ENCODE measurements at regions not wholly inside any gene's neighbourhood (a gene's known extent, or its start where the extent isn't known, plus 50 kb on each side); places are given as distances from the start of the nearest gene placed in this dataset.
A peak's percentile ranks its signal among the peaks of the same experiment; 100 is the strongest.
"Not testable (repeated sequence)": the region's sequence is repeated elsewhere in the genome, so short reads cannot be mapped to it uniquely, and the experiment has no call there.

DNA sequence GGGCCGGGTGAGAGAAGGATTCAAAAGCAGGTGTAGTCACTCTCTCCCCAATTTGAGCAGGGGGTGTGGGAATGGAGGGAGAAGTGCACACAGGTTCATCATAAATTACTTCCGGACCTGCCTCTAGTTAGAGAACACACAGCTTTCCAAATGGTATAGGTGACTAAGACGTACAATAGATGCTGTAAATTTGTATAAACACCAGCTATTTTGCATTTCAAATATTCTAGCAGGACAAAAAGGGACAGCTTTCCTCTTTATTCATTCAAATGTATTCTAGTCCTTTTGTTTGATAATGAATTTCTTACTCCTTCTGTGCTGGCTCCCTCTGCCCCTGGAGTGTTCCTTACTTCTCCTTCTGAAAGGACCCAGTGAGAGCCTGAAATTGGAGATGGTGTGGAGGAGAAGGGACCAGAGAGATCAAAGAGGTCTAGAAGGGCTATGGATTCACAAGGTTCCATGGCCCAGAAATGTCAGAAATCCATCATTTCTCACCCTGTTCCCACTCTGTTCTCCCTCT lies 53.2 kb upstream of the SH3BP4 start:
- DNase-seq: no peak

DNA sequence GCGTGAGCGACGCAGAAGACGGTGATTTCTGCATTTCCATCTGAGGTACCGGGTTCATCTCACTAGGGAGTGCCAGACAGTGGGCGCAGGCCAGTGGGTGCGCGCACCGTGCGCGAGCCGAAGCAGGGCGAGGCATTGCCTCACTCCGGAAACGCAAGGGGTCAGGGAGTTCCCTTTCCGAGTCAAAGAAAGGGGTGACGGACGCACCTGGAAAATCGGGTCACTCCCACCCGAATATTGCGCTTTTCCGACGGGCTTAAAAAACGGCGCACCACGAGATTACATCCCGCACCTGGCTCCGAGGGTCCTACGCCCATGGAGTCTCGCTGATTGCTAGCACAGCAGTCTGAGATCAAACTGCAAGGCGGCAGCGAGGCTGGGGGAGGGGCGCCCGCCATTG lies 63.4 kb upstream of the SH3BP4 start:
- DNase-seq: not testable (repeated sequence)

DNA sequence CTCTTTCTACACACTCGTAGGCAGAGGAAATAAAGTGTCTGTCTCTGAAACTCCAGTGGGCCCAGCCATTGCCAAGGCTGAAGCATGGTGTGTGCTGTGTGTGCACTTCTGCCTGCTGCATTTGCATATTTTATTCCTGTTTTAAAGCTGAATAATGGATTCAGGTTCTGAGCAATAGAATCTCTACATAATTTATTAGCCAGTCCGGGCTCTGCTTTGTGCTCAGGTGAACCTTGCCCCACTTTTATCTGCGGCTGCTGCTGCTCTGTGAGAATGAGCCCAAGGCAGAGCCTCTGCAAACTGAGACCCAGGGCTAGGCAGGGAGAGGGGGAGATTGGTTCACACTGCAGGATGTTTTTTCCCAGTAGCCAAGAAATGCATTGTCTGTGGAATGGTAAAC lies 64.6 kb upstream of the SH3BP4 start:
- no peak for DNase-seq

DNA sequence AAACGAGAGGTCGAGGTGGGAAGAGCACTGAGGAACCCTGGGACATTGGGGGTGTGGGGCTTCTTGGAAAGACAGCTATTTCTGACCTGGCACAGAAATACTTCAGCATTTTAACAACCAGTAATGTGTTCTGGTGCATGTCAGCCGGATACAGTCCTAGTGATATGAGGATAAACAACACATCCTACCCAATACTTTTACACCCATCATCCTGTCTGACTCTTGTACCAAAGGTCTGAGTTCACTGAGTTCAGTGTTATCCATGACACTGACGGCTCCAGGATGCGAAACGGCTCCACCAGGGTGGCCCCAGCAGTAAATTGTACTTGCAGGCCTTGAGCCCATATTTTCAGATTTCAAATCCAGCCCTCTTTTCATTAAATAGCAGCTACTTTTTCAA lies 65.9 kb upstream of the SH3BP4 start:
- no peak for DNase-seq

DNA sequence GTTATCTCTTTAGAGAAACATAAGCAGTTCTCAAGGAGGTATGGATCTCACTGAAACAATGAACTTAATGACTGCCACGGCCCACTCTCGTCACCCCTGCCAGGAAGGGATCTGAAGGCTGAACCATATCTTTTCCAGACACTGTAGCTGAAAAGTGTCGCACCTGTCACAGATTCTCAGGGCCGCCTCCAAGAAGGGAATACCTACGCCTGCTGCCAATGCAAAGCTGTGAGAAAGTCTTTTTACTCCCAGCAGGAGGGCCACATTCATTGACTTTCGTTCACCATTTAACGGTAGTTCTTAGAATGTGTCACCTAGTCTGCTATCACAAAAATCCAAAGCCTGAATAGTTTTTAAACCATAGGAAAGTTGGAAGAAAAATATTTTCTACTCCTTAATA lies 66.7 kb upstream of the SH3BP4 start:
- DNase-seq: no peak

DNA sequence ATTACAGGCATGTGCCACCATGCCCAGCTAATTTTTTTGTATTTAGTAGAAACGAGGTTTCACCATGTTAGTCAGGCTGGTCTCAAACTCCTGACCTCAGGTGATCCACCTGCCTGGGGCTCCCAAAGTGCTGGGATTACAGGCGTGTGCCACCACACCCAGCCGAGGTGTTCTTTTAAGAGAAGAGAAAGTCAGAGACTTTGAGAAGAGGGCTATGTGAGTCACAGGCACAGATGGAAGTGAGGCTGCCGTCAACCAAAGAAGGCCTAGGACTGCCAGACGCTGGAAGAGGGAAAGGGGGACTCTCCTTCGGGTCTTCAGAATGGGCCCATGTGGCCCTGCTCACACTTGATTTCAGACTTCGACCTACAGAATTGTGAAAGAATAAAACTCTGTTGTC lies 67.2 kb upstream of the SH3BP4 start:
- DNase-seq: no peak

DNA sequence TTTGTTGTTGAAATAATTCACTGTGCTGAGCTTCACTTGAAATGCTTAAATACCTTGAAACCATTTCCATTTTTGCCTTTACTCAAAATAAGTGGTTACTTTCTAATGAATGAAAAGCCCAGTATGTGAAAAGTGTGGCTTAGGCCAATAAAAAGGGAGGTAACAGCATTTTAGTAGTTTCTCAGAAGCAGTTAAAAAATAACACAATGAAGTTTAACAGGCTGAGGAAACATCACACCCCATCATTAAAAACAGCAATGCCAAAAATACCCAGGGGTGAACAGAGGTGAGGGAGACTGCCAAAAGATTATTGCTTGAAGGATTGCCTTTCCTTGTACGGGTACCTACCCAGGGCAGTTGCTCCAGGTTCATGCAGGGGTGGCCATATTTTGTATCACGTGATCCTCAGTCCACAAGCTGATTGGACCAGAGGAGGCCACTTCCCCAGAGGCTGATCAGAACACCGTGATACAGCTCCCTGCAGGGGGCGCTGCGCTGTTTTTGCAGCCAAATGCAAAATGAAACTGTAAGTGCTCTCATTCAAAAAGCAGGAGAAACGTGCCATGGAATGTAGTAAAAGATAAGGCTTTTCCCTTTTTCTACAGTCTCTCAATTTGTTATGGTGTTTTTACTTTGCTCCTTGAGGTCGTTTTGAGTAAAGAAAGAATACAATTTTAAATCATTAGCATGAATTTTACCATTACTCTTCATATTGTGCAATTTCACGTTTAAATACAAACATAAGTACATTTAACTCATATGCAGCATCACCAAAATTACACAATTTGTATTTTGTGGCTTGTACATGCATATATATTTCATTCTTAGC lies 70.2 kb upstream of the SH3BP4 start:
- peak; percentile 7 for DNase-seq

DNA sequence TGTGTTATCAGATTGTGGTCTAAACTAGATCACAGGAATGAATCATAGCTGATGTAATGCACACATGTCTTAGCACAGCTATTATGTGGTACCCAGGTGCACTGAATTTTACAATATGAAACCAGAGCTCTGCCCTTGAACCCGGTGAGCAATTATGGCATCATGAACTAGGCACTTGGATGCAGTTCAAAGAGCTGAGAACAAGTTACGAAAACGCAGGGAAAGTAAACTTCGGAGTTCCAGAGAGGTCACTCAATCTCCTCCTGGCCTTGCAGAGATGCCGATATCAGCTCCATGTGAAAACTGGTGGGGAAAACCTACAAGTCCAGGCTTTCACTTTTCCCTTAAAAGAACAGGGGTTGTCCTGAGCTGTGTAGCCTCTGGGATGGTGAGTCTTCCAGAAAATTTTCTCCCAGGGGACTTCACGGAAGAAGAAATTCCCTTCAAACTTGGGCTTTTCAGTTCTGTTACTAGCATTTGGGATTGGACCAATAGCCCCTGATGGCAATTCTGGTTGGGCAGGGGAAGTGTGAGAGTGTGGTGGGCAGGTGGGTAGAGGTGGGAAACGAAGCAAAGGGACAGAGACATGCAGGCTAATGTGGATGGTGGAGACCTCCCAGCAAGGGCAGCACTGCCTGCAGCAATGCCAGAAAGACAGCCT lies 71.1 kb upstream of the SH3BP4 start:
- DNase-seq: peak; percentile 5

DNA sequence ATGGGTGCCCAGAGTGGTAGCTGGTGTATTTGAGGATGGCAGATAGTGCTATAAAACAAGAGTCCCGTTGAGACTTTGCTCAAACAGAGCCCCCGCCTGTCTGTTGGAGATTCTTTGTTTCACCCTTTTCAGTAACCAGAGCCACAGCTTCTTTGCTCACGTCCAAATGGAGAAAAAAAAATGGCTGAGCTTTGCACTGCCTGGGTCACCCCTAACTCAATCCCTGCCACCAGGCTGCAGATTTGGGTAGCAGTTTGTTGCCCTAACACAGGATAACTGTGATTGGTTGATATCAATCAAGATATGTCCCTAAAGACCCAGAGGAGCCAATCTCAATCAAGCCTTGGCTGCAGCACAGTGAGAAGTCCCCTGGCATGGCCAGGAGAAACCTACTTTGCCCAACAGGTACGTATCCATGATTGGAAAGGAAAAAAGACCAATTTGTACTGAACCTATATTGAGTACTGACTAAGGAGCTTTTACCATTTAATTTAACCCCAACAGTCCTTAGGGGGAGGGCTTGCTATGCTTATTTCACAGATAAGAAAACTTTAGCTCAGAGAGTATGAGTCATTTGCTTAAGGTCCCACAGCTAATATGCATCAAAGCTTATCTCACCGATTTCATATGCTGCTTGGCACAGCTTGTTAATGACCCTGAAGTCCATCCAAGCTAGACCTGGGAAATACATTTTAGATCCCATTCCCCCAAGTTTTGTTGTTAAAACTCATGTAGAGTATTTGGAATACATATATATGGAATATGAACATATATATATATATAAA lies 72.0 kb upstream of the SH3BP4 start:
- DNase-seq: no peak

DNA sequence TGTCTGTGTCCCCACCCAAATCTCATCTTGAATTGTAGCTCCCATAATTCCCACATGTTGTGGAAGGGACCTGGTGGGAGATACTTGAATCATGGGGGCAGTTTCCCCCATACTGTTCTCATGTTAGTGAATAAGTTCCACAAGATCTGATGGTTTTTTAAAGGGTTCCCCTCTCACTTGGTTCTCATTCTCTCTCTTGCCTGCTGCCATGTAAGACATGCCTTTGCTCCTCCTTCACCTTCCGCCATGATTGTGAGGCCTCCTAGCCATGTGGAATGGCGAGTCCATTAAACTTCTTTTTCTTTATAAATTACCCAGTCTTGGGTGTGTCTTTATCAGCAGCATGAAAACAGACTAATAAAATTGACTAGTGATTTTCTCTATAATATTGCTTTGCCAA lies 75.2 kb upstream of the SH3BP4 start:
- DNase-seq: not testable (repeated sequence)

DNA sequence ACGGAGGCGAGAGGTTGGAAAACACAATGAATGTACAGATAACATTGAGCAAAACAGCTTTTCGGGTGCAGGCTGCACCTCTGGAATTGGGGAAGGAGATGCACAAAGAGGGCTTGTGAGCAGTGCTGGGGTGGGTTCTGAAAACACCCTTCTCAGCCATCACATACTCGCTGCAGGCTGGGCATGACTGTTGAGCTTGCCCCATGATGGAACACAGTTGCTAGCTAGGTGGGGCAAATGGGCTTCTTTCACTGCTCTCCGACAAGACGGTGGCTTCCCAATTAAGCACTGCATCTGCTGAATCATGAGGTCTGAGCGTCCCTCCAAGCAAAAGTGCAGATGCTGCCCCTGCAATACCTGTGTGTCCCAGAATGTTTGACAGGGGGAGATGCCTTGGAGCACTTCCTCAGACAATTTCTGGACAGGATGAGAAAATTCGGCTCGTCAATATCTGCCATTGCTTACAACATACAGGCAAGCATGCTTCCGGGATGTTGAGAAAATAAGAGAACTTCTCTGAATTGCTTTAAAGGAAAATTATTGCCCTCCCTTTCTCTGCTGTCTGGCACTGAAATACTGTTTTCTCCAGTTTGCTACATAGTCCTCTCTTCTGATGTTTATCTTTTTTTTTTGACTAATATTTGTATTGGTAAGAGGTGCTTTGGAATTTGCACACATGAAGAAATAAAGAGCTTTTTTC lies 77.3 kb upstream of the SH3BP4 start:
- no peak for DNase-seq

DNA sequence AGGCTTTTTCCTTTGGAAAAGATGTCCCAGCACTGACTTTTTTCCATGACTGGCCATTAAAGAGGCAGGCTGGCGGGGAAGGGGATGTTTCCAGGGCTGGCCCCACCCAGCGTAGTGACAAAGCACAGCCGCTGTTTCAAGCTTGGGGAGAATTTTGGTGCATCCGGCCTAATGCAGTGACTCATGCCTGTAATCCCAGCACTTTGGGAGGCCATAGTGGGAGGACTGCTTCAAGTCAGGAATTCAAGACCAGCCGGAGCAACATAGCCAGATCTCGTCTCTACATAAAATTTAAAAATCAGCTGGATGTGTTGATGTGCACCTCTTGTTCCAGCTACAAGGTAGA lies 78.0 kb upstream of the SH3BP4 start:
- DNase-seq: no peak

DNA sequence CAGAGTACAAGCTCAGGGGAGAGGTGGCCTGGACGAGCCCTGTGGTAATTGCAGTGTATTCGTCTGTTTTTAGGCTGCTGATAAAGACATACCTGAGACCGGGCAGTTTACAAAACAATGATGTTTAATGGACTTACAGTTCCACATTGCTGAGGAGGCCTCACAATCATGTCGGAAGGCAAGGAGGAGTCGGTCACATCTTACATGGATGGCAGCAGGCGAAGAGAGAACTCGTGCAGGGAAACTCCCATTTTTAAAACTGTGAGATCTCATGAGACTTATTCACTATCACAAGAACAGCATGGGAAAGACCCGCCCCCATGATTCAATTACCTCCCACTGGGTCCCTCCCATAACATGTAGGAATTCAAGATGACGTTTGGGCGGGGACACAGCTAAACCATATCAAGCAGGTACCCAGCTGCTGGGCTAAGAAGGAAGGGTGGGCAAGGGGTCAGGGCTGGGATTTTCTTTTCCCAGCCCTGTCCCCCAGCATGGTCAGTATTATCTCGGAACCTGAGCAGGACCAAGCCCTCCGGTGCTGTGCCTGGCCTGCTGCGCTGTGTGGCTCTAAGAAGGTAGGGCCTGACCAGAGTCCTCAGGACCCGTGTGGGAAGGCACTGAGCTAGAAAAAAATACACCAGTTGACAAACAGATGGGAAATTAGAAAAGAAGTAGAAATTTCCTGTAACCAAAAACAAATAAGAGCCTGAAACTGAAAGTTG lies 78.6 kb upstream of the SH3BP4 start:
- DNase-seq: no peak

DNA sequence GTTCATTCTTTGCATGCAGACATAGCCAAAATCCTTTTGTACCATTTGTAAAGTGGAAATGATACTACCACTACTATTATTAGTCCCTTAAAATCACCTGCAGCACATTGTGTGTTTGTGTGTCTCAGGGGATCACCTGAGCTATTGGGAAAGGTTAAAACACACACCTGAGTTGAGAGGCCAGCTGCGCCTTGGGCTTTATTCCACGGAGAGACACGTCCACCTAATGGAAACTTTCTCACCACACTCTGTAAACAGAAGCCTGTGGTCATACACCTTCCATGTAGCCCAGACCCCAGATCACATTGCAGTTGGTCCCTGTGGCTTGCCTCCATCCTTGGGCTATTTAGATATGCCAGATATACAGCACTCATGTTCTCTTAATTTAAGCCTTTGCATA lies 81.8 kb upstream of the SH3BP4 start:
- no peak for DNase-seq

DNA sequence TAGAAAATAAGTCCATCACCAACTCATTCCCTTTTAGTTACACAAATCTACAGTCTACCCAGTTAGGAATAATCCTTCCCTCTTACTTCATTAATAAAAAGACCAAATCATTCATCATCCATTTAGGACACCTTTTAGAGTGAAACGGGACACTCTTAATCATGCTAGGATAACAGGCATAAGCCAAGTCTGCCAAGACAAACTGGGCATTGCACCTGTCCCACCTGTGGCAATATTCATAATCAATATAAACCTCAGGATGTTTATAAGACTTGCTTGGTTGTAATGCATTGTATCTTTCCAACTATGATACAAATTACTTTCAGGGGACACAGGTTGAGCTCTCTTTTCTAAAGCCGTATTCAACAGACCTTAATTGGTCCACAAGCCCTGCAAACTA lies 82.7 kb upstream of the SH3BP4 start:
- no peak for DNase-seq

DNA sequence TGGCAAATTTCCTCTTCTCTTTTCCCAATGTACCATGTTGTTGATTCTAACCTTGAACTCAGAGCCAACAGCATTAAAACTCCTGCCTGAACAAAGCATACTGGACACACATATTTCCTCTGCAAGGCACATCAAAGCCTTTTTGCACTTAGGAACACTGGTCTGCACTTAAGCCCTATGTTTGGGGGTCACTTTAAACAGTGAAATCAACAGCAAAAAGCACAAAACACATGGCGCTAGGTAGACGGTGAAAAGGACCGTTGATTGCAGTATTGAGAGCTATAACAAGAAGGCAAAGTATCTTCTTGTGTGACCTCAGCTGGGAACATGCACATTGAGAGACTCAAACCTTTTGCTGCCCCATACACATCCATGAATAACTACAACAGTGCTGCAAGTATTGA lies 83.9 kb upstream of the SH3BP4 start:
- DNase-seq: no peak

DNA sequence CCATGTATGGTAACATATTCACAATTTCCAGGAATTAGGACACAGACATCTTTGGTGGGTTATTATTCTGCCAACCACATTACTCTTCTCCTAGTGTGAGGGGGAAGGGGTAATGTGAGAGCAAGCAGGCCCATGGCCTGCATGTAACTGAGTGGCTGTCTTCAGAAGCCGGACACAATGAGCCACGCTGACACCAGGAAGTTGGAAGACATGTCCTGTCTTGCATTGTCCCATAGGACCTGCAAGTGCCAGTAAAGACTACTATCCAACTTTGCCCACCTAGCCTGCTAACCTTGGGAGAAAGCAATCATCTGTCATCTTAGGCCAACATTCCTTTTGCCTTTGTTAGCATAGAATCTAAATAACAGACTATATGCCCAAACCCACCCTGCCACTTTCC lies 86.2 kb upstream of the SH3BP4 start:
- no peak for DNase-seq

DNA sequence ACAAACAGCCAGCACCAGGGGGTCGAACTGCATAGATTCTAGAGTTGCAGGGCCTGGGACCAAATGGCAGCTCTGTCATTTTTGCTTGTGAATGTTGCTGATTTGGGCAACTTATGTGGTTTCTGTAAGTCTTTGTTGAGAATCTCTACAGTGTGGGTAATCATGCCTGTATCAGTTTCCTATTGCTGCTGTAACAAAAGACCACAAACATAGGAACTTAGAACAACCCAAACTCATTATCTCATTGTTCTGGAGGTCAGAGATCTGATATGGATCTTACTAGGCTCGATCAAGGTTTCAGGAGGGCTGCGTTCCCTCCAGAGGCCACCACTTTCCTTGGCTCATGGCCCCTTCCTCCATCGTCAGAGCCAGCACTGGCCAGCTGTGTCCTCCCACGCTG lies 86.8 kb upstream of the SH3BP4 start:
- no peak for DNase-seq

DNA sequence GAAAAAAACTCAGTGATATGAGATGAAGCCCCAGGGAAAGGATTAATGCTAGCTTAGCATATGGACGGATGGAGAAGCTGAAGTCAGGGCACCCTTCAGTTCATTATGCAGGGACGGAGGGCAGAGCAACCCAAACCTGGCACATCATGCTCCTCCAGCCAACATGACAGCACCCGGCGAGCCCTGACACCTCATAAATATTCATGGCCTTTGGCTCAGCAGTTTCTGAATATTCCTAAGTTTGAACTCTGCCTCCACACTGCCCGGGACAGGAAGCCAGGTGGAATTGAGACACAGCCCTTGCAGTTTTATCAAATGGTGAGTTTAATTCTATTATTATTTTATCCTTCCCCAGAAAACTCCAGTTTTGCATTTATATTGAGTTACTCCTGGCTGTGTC lies 87.3 kb upstream of the SH3BP4 start:
- DNase-seq: peak; percentile 67

DNA sequence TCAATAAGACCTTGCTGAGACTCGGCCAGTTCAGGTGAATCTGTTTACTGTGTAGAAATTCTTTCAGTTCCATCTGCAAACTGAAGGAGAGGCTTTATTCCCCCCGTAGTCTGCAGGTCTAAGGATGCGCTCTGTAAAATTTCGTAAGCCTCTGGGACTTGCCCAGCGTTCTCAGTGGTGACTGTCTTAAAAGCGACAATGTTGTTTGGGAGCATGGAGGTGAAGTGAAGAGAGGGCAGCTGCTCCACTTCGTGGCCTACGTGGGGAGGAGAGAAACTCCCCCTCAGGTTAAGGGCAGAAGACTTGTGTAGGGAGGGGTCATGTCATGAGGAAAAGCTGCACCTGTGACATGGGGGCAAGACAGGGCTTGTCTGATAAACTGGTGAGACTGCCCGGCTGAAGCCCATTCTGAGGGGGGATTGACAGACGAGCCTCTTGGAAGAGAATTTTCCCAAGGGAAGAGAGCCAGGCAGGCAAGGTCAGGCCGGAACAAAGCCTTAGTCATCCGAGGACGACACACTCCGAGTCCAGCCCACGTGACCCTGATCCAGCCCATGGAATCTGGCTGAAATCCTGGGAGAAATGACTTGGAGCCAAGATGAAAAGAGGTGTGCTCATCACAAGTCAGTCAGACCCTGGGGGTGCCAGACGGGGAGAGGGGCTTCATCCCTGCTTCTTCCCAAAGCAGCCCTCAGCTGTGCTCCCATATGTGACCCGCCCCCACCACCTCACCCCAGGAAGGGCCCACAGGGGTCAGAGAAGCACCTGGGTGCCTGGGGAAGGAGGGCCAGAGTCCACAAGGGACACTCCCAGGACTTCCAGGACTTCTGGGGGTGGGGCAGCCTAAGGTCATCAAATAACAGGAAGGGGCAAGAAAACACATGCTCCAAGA lies 88.5 kb upstream of the SH3BP4 start:
- peak; percentile 80 for DNase-seq
